HG03571 (cell line): ENCODE measurements at regions not wholly inside any gene's neighbourhood (a gene's known extent, or its start where the extent isn't known, plus 50 kb on each side); places are given as distances from the start of the nearest gene placed in this dataset.
"Not testable (repeated sequence)": the region's sequence is repeated elsewhere in the genome, so short reads cannot be mapped to it uniquely, and the experiment has no call there.

Experiments used
- ATAC-seq: cut with Tn5 transposase; IDR thresholded peaks from one replicate; pipeline ENCODE4 v1.9.1; 2021; ENCODE audit not compliant: unreplicated experiment

- no peak for ATAC-seq
Measured at GRCh38 chrX:40418813-40419195, 162.0 kb upstream of the ATP6AP2 start.

GRCh38 chrX:40418146-40418812, 162.5 kb upstream of the ATP6AP2 start:
- ATAC-seq, result no peak

- ATAC-seq, result no peak
Measured at GRCh38 chrX:40415675-40416074, 165.1 kb upstream of the ATP6AP2 start.

- ATAC-seq, result no peak
Measured at GRCh38 chrX:40414335-40414734, 166.4 kb upstream of the ATP6AP2 start.

GRCh38 chrX:40411340-40412111, 169.2 kb upstream of the ATP6AP2 start:
- ATAC-seq, result no peak

- no peak for ATAC-seq
Measured at GRCh38 chrX:40410859-40411258, 169.9 kb upstream of the ATP6AP2 start.

GRCh38 chrX:40406330-40406859, 174.4 kb upstream of the ATP6AP2 start:
- ATAC-seq, result no peak

- no peak for ATAC-seq
Measured at GRCh38 chrX:40405399-40405798, 175.4 kb upstream of the ATP6AP2 start.

- ATAC-seq, result no peak
Measured at GRCh38 chrX:40403757-40404156, 177.0 kb upstream of the ATP6AP2 start.

- no peak for ATAC-seq
Measured at GRCh38 chrX:40402831-40403533, 177.8 kb upstream of the ATP6AP2 start.

GRCh38 chrX:40395102-40395501, 185.7 kb upstream of the ATP6AP2 start:
- no peak for ATAC-seq

GRCh38 chrX:40394302-40394701, 186.5 kb upstream of the ATP6AP2 start:
- ATAC-seq, result no peak

GRCh38 chrX:40392599-40392998, 188.2 kb upstream of the ATP6AP2 start:
- no peak for ATAC-seq

- ATAC-seq, result no peak
Measured at GRCh38 chrX:40391662-40392061, 189.1 kb upstream of the ATP6AP2 start.

- ATAC-seq, result no peak
Measured at GRCh38 chrX:40389555-40389954, 191.2 kb upstream of the ATP6AP2 start.

GRCh38 chrX:40388441-40388840, 192.3 kb upstream of the ATP6AP2 start:
- no peak for ATAC-seq

- not testable (repeated sequence) for ATAC-seq
Measured at GRCh38 chrX:40387869-40388268, 192.9 kb upstream of the ATP6AP2 start.

- not testable (repeated sequence) for ATAC-seq
Measured at GRCh38 chrX:40387311-40387710, 193.5 kb upstream of the ATP6AP2 start.

- ATAC-seq, result no peak
Measured at GRCh38 chrX:40385682-40386081, 195.1 kb upstream of the ATP6AP2 start.

- ATAC-seq, result no peak
Measured at GRCh38 chrX:40385256-40385655, 195.5 kb upstream of the ATP6AP2 start.

- ATAC-seq, result no peak
Measured at GRCh38 chrX:40383969-40384368, 196.8 kb upstream of the ATP6AP2 start.

GRCh38 chrX:40383360-40383759, 197.4 kb upstream of the ATP6AP2 start:
- no peak for ATAC-seq
